Stimulated activated CD4-positive, alpha-beta T cell treated with anti-CD3 and anti-CD28 coated beads, Interleukin-15, amount 100 ng/mL, for 48 hours (primary cell): ENCODE measurements at regions not wholly inside any gene's neighbourhood (a gene's known extent, or its start where the extent isn't known, plus 50 kb on each side); places are given as distances from the start of the nearest gene placed in this dataset.

Source experiments
- DNase-seq, 2 donors: peaks; one replicate each; pipeline ENCODE4 v3.0.0-alpha.2; 2020; ENCODE audit warnings: low read depth in 2 of 2

GRCh38 chr20:56925082-56925830, 296.1 kb downstream of the TFAP2C start:
- DNase-seq = no peak

GRCh38 chr20:56925831-56926170, 296.7 kb downstream of the TFAP2C start:
- no peak for DNase-seq

GRCh38 chr20:56926501-56926900, 297.4 kb downstream of the TFAP2C start:
- DNase-seq = no peak

- DNase-seq = no peak
Measured at GRCh38 chr20:56927127-56927526, 298.0 kb downstream of the TFAP2C start.

GRCh38 chr20:56928007-56928406, 298.9 kb downstream of the TFAP2C start:
- DNase-seq = no peak

- no peak for DNase-seq
Measured at GRCh38 chr20:56929606-56930005, 300.5 kb downstream of the TFAP2C start.

GRCh38 chr20:56930876-56931275, 301.8 kb downstream of the TFAP2C start:
- no peak for DNase-seq

GRCh38 chr20:56932575-56933330, 303.6 kb downstream of the TFAP2C start:
- no peak for DNase-seq

GRCh38 chr20:56933331-56933698, 304.2 kb downstream of the TFAP2C start:
- no peak for DNase-seq

GRCh38 chr20:56934888-56935287, 305.8 kb downstream of the TFAP2C start:
- DNase-seq = no peak

- no peak for DNase-seq
Measured at GRCh38 chr20:56940466-56940865, 311.4 kb downstream of the TFAP2C start.

- no peak for DNase-seq
Measured at GRCh38 chr20:56941101-56941686, 312.1 kb downstream of the TFAP2C start.

GRCh38 chr20:56943946-56944945, 315.1 kb downstream of the TFAP2C start:
- no peak for DNase-seq

GRCh38 chr20:56945057-56945456, 316.0 kb downstream of the TFAP2C start:
- DNase-seq = no peak

- no peak for DNase-seq
Measured at GRCh38 chr20:56945901-56946300, 316.8 kb downstream of the TFAP2C start.

GRCh38 chr20:56949318-56949717, 317.1 kb downstream of the BMP7 start:
- DNase-seq = no peak

- no peak for DNase-seq
Measured at GRCh38 chr20:56952258-56953047, 314.0 kb downstream of the BMP7 start.

- no peak for DNase-seq
Measured at GRCh38 chr20:56953048-56953586, 313.3 kb downstream of the BMP7 start.

GRCh38 chr20:56954797-56955196, 311.6 kb downstream of the BMP7 start:
- DNase-seq = no peak

- DNase-seq = no peak
Measured at GRCh38 chr20:56955680-56956079, 310.8 kb downstream of the BMP7 start.

- DNase-seq = no peak
Measured at GRCh38 chr20:56956534-56956933, 309.9 kb downstream of the BMP7 start.
